GM12878 (cell line): ENCODE measurements at regions not wholly inside any gene's neighbourhood (a gene's known extent, or its start where the extent isn't known, plus 50 kb on each side); places are given as distances from the start of the nearest gene placed in this dataset.

Source experiments
- ATAC-seq: fragments of 200-7000 bp; cut with Tn5 transposase; 3 replicates; pipeline ENCODE4 v1.9.1; 2020; ENCODE audit warnings: mild to moderate bottlenecking, moderate library complexity
- BruUV-seq: library from RNA; stranded (reverse); fragments of 400-500 nt; replicated peaks from 2 replicates; lab custom pipeline; 2021; lab: Mats Ljungman, UMichigan
- CTCF ChIA-PET: fragments of 300-600 bp; sonication (Branson Sonifier 250); formaldehyde crosslinking; extraction: SDS; loops from one replicate; lab custom pipeline; 2021; ENCODE audit warnings: inconsistent platforms; lab: Yijun Ruan, JAX
- POLR2A ChIA-PET: fragments of 350-600 bp; formaldehyde crosslinking; extraction: SDS; loops from one replicate; lab custom pipeline; 2021; ENCODE audit warnings: inconsistent platforms; lab: Charles Lee
- RAD21 ChIA-PET: fragments of 300-600 bp; sonication (Branson Sonifier 250); formaldehyde crosslinking; loops from one replicate; lab custom pipeline; 2023; ENCODE audit warnings: antibody characterized with exemption; ENCODE audit not compliant: unreplicated experiment; lab: Charles Lee
- SMC1A ChIA-PET: fragments of 300-600 bp; sonication (Branson Sonifier 250); formaldehyde crosslinking; loops from one replicate; lab custom pipeline; 2023; ENCODE audit not compliant: unreplicated experiment, uncharacterized antibody; lab: Charles Lee
- DNase-seq: peaks from one replicate; pipeline ENCODE4 v3.0.0-alpha.2; 2011; ENCODE audit warnings: low read depth, low spot score
- FAIRE-seq: peaks from 3 replicates; lab custom pipeline; 2011; peaks lifted over from hg19 to GRCh38; lab: Jason Lieb, UNC
- H2AFZ ChIP-seq: 2 replicates; pipeline ENCODE4 v1.6.0; 2011; ENCODE audit warnings: low read depth, low read length, control low read depth; ENCODE audit not compliant: control insufficient read depth
- H3K27ac ChIP-seq: 2 replicates; pipeline ENCODE4 v1.5.1; 2011; ENCODE audit warnings: control low read depth; ENCODE audit not compliant: control insufficient read depth, insufficient read depth
- H3K27me3 ChIP-seq, 2 experiments: replicated peaks in 1 of 2; 2 replicates each; pipeline versions ENCODE4 v1.6.0 to v1.6.1; 2011; ENCODE audit warnings: low read length in 1 of 2; ENCODE audit not compliant: control insufficient read depth in 2 of 2, insufficient read depth in 2 of 2
- H3K36me3 ChIP-seq, 2 experiments: 2 replicates each; pipeline ENCODE4 v1.5.1; 2011; ENCODE audit warnings: low read length in 1 of 2; ENCODE audit not compliant: control insufficient read depth in 2 of 2, insufficient read depth in 2 of 2
- H3K4me1 ChIP-seq: 2 replicates; pipeline ENCODE4 v1.6.1; 2011; ENCODE audit warnings: mild to moderate bottlenecking, low read length, moderate library complexity, mixed read lengths; ENCODE audit not compliant: control insufficient read depth, insufficient read depth
- H3K4me2 ChIP-seq: 2 replicates; pipeline ENCODE4 v1.6.0; 2011; ENCODE audit warnings: control low read depth; ENCODE audit not compliant: control insufficient read depth, insufficient read depth
- H3K4me3 ChIP-seq: fragments of 200-600 bp; sonication (generic); 2 replicates; pipeline ENCODE4 v1.5.1; 2016
- H3K79me2 ChIP-seq: 2 replicates; pipeline ENCODE4 v1.6.0; 2011; ENCODE audit warnings: low read length; ENCODE audit not compliant: control insufficient read depth, insufficient read depth
- H3K9ac ChIP-seq: 2 replicates; pipeline ENCODE4 v1.8.0; 2011; ENCODE audit warnings: low read length, control low read depth, mixed read lengths; ENCODE audit not compliant: control insufficient read depth, insufficient read depth
- H3K9me3 ChIP-seq: replicated peaks from 3 replicates; pipeline ENCODE4 v1.5.1; 2011; ENCODE audit warnings: mild to moderate bottlenecking, low read length; ENCODE audit not compliant: control insufficient read depth, insufficient read depth
- H4K20me1 ChIP-seq: 2 replicates; pipeline ENCODE4 v1.6.0; 2011; ENCODE audit not compliant: control insufficient read depth, insufficient read depth
- ASH2L ChIP-seq: fragments of 300-600, 200-600 bp; sonication (generic); IDR thresholded peaks from 2 replicates; pipeline ENCODE4 v1.6.1; 2017; ENCODE audit warnings: low read depth, mild to moderate bottlenecking, borderline replicate concordance
- CBX3 ChIP-seq: fragments of 200-600 bp; sonication (generic); IDR thresholded peaks from 2 replicates; pipeline ENCODE4 v1.6.1; 2016; ENCODE audit warnings: low read depth, borderline replicate concordance
- CHD1 ChIP-seq: IDR thresholded peaks from 2 replicates; pipeline ENCODE4 v1.6.1; 2012; ENCODE audit warnings: low read depth, low read length, improper control_type of control experiment
- DPF2 ChIP-seq: fragments of 450-650 bp; IDR thresholded peaks from 2 replicates; pipeline ENCODE4 v1.6.1; 2017; ENCODE audit warnings: mild to moderate bottlenecking
- FOXM1 ChIP-seq: IDR thresholded peaks from 2 replicates; pipeline ENCODE4 v1.6.1; 2012; ENCODE audit warnings: low read depth, mild to moderate bottlenecking, inconsistent platforms, low read length, moderate library complexity
- KLF5 ChIP-seq: fragments of 450-650 bp; IDR thresholded peaks from 2 replicates; pipeline ENCODE4 v1.6.1; 2014; ENCODE audit warnings: mild to moderate bottlenecking; ENCODE audit not compliant: partially characterized antibody
- NFYB ChIP-seq: IDR thresholded peaks from 2 replicates; pipeline ENCODE4 v1.6.1; 2011; ENCODE audit warnings: low read depth, mild to moderate bottlenecking, low read length, improper control_type of control experiment, moderate library complexity; ENCODE audit not compliant: insufficient read depth
- NR2F1 ChIP-seq: fragments of 450-650 bp; conservative IDR thresholded peaks from 2 replicates; pipeline ENCODE4 v1.6.1; 2017; ENCODE audit warnings: mild to moderate bottlenecking
- PML ChIP-seq: IDR thresholded peaks from 2 replicates; pipeline ENCODE4 v1.6.1; 2012; ENCODE audit warnings: low read length, inconsistent platforms
- SPI1 ChIP-seq: IDR thresholded peaks from 2 replicates; pipeline ENCODE4 v1.6.1; 2011; ENCODE audit warnings: low read depth, mild to moderate bottlenecking, low read length, moderate library complexity, borderline replicate concordance; ENCODE audit not compliant: insufficient read depth
- SUZ12 ChIP-seq: fragments of 200-600 bp; sonication (generic); IDR thresholded peaks from one replicate; pipeline ENCODE4 v1.6.1; 2018; ENCODE audit warnings: antibody characterized with exemption, mild to moderate bottlenecking; ENCODE audit not compliant: unreplicated experiment
- ZNF622 ChIP-seq: fragments of 450-650 bp; IDR thresholded peaks from 2 replicates; pipeline ENCODE4 v1.6.1; 2017; ENCODE audit warnings: mild to moderate bottlenecking, inconsistent platforms
- WGBS: methylation state at CpG from one replicate; pipeline ENCODE4 v1.1.6; 2016; ENCODE audit warnings: low lambda C conversion rate; ENCODE audit not compliant: insufficient replicate concordance, insufficient coverage; ENCODE audit errors: missing lambda C conversion rate; 5-methylcytosine and 5-hydroxymethylcytosine counted together
- in situ Hi-C: fragments of 300-500 bp; cut with MboI; formaldehyde crosslinking; loops from 9 replicates; pipeline ENCODE4 v1.14.3; 2018; ENCODE audit warnings: mixed read lengths
- intact Hi-C: fragments of 100-400 bp; cut with micrococcal nuclease; formaldehyde crosslinking; loops from one replicate; pipeline ENCODE4 v1.14.2; 2022; ENCODE audit not compliant: unreplicated experiment
- TF ChIP-seq, protein P1 (sequence below): fragments of 450-650 bp; IDR thresholded peaks from 2 replicates; pipeline ENCODE4 v1.6.1; 2018; ENCODE audit warnings: borderline replicate concordance, mild to moderate bottlenecking; ENCODE audit not compliant: partially characterized antibody
- TF ChIP-seq, protein P2 (sequence below): IDR thresholded peaks from 2 replicates; pipeline ENCODE4 v1.6.1; 2012; ENCODE audit warnings: low read depth, low read length, improper control_type of control experiment

DNA sequence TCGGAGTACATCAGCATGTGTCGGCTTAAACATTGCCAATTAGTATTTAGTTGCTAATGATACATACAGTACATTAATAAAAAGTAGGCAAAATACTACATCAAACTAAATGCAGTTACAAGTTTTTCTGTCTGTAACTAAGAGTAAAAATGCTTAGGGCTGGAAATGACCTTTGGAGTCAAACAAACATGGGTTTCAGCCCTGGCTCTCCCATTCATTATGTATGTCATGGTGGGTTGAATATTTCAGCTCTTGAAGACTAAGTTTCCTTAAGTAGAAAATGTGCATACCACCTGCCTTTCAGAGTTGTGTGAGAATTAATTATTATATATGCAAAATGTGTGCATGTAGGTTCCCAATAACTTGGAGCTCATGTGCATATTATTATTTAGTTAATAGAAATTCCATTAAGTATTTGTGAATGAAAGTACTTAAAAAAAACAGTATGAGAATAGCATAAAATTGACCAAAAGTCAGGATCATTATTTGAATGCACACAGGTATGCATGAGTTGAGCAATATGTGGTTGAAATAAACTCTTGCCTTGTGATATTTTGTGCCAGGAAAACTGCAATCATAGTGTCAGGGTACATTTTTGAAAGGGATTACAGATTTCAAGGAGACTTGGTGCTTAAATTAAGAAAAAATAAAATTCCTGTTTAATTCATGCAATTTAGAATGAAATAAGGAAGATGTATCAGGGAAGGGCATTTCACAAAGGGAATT lies 2048.7 kb downstream of the PCDH7 start:
- Histone ChIP-seq H3K4me1 (no peaks in the 10 kb centered on the region), H3K9me3 (no peaks in the 10 kb centered on the region), H3K4me3 (no peak overlapping the region), H3K9ac (no peak overlapping the region), H3K4me2 (no peak overlapping the region), H3K79me2 (no peaks in the 10 kb centered on the region), H2AFZ (no peak overlapping the region), H3K27me3 (no peaks in the 10 kb centered on the region), H3K27ac (no peak overlapping the region), H3K36me3 (no peaks in the 10 kb centered on the region), H4K20me1 (no peaks in the 10 kb centered on the region)
- TF ChIP-seq KLF5 (no peak), NR2F1 (no peak), DPF2 (no peak), SUZ12 (no peak), CHD1 (no peak)
- ChIA-PET SMC1A (interaction anchor here (0.8 kb wide), 2 partner anchors 13 to 299 kb away, joined by 3 read pairs; no protein-coding TSS in a partner anchor), POLR2A (no interaction called here), RAD21 (no interaction called here), CTCF (no interaction called here)
- WGBS: 71% methylated on average over 2 of the region's 2 CpGs
- ATAC-seq (no peak), FAIRE-seq (no peak), DNase-seq (no peak)
- intact Hi-C loops (no loop called here), in situ Hi-C loops (no loop called here)
- no TSS peak for BruUV-seq

DNA sequence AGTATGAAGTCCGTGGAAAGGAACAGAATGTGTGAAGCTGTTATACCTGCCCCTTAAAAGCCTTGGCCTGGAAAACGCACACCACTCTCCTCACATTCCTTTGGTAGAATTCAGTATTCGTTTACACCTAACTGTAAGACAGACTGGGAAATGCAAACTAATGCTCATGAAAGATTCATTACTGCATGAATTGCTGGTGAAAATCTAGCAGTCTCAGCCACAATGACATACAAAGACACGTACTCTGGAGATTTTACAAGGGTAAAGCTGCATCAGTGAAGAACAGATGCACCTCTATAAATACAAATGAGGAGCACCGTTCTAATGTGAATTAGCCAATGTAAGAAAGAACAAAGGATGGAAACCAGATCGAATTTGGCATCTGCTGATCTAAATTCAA lies 2051.3 kb downstream of the PCDH7 start:
- H3K4me3 ChIP-seq: no peak overlapping the region
- no peaks in the 10 kb centered on the region for H3K27me3 ChIP-seq
- CTCF ChIA-PET: no interaction called here
- H3K9me3 ChIP-seq: no peaks in the 10 kb centered on the region
- DNase-seq (no peak), ATAC-seq (no peak), FAIRE-seq (no peak)
- intact Hi-C loops: no loop called here
- in situ Hi-C loops: no loop called here
- no peaks in the 10 kb centered on the region for H4K20me1 ChIP-seq
- SMC1A ChIA-PET: interaction anchor here (1.1 to 1.2 kb wide), 2 partner anchors 12 to 309 kb away, joined by 3 read pairs; no protein-coding TSS in a partner anchor
- H2AFZ ChIP-seq: no peak overlapping the region
- no peak overlapping the region for H3K9ac ChIP-seq
- POLR2A ChIA-PET: no interaction called here
- H3K36me3 ChIP-seq: no peaks in the 10 kb centered on the region
- no peak overlapping the region for H3K4me2 ChIP-seq
- 12% methylated on average over 6 of the region's 6 CpGs for WGBS
- no peak overlapping the region for H3K27ac ChIP-seq
- H3K79me2 ChIP-seq: no peaks in the 10 kb centered on the region
- no peaks in the 10 kb centered on the region for H3K4me1 ChIP-seq
- RAD21 ChIA-PET: no interaction called here
- TF ChIP-seq FOXM1 (no peak), ZNF622 (no peak), NFYB (no peak), CBX3 (no peak), PML (no peak), SPI1 (no peak), ASH2L (no peak)
- TF ChIP-seq, protein P1, sequence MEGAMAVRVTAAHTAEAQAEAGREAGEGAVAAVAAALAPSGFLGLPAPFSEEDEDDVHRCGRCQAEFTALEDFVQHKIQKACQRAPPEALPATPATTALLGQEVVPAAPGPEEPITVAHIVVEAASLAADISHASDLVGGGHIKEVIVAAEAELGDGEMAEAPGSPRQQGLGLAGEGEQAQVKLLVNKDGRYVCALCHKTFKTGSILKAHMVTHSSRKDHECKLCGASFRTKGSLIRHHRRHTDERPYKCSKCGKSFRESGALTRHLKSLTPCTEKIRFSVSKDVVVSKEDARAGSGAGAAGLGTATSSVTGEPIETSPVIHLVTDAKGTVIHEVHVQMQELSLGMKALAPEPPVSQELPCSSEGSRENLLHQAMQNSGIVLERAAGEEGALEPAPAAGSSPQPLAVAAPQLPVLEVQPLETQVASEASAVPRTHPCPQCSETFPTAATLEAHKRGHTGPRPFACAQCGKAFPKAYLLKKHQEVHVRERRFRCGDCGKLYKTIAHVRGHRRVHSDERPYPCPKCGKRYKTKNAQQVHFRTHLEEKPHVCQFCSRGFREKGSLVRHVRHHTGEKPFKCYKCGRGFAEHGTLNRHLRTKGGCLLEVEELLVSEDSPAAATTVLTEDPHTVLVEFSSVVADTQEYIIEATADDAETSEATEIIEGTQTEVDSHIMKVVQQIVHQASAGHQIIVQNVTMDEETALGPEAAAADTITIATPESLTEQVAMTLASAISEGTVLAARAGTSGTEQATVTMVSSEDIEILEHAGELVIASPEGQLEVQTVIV: no peak
- TF ChIP-seq, protein P2, sequence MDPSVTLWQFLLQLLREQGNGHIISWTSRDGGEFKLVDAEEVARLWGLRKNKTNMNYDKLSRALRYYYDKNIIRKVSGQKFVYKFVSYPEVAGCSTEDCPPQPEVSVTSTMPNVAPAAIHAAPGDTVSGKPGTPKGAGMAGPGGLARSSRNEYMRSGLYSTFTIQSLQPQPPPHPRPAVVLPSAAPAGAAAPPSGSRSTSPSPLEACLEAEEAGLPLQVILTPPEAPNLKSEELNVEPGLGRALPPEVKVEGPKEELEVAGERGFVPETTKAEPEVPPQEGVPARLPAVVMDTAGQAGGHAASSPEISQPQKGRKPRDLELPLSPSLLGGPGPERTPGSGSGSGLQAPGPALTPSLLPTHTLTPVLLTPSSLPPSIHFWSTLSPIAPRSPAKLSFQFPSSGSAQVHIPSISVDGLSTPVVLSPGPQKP: no peak
- BruUV-seq: no TSS peak
